Right lobe of liver (tissue), 6 donors: ENCODE measurements at regions not wholly inside any gene's neighbourhood (a gene's known extent, or its start where the extent isn't known, plus 50 kb on each side); places are given as distances from the start of the nearest gene placed in this dataset.

Source experiments
- ATAC-seq, 4 donors: fragments of 200-7000 bp; cut with Tn5 transposase; one replicate each; pipeline ENCODE4 v1.9.1; 2020; ENCODE audit warnings: mild to moderate bottlenecking in 4 of 4, moderate library complexity in 4 of 4
- DNase-seq, 3 donors: peaks; one replicate each; pipeline ENCODE4 v3.0.0-alpha.2; 2020
- H3K27ac ChIP-seq, 3 donors: fragments of 200-600 bp; one replicate each; pipeline ENCODE4 v1.8.0; 2022
- H3K27me3 ChIP-seq, 2 donors: fragments of 200-600 bp; one replicate each; pipeline ENCODE4 v1.8.0; 2022
- H3K36me3 ChIP-seq, 4 donors: fragments of 200-600 bp; sonication (generic) in 1 of 4; one replicate each; pipeline versions ENCODE4 v1.5.1 to v1.8.0; 2017 to 2022; ENCODE audit warnings: control low read depth in 1 of 4
- H3K4me1 ChIP-seq, 4 donors: fragments of 200-600 bp; sonication (generic) in 1 of 4; one replicate each; pipeline versions ENCODE4 v1.5.1 to v1.8.0; 2017 to 2022; ENCODE audit warnings: control low read depth in 1 of 4
- H3K4me3 ChIP-seq, 3 donors: fragments of 200-600 bp; one replicate each; pipeline ENCODE4 v1.8.0; 2022
- H3K9me3 ChIP-seq, 4 donors: fragments of 200-600 bp; sonication (generic) in 1 of 4; one replicate each; pipeline versions ENCODE4 v1.5.1 to v1.8.0; 2017 to 2022; ENCODE audit warnings: control low read depth in 1 of 4
- POLR2A ChIP-seq: fragments of 450-650 bp; IDR thresholded peaks from one replicate; pipeline ENCODE4 v1.6.1; 2017; ENCODE audit warnings: antibody characterized with exemption, mild to moderate bottlenecking
- WGBS: methylation state at CpG from one replicate; pipeline ENCODE4 v1.1.6; 2018; ENCODE audit warnings: low coverage, low lambda C conversion rate; ENCODE audit not compliant: insufficient coverage; ENCODE audit errors: missing lambda C conversion rate; 5-methylcytosine and 5-hydroxymethylcytosine counted together
- intact Hi-C, 2 donors: fragments of 100-400 bp; cut with DNase I; formaldehyde crosslinking; loops; one replicate each; pipeline versions ENCODE4 v1.11.2 to v1.14.1; 2022
- TF ChIP-seq, protein P1 (sequence below), 4 donors: fragments of 200-600 bp in 3 of 4; fragments of 450-650 bp in 1 of 4; IDR thresholded peaks; one replicate each; pipeline versions ENCODE4 v1.5.1 to v1.8.0; 2016 to 2022; ENCODE audit warnings: antibody characterized with exemption in 4 of 4, mild to moderate bottlenecking in 2 of 4
- donor health status: DM: no; HTN: yes; CAD: no.
- donor health status: DM: no; HTN: no; CAD: no.
- donor health status: DM: no; HTN: no; CAD: no.
- donor health status: DM: no; HTN: yes; CAD: no.
- donor health status: DM: no; HTN: yes; CAD: no.

DNA sequence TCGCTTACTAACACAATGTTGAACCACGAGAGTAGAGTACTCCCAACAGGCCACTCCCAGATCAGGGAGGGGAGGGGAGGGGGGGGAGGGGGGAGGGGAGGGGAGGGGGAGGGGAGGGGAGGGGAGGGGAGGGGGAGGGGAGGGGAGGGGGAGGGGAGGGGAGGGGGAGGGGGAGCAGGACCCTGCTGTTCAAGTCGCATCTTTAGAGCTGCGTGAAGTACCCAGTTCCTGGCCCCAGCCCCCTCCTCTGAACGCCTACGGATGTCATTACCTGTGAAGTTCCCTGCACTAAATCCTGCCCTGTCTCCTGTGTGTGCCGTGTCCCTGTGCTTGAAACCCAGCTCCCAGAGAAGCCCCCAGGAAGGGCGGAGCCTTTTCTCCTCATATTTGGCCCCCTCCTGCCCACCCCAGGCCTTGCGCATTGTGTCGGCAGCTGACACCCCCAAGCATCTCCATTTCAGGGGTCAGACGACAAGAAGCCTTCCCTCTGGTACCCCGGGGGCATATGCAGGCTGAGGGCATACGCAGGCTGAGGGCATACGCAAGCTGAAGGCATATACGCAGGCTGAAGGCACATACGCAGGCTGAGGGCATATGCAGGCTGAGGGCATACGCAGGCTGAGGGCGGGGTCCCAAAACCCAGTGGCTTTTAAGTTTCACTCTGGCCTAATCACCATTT, 330.2 kb downstream of the C16orf95 start:
- ATAC-seq: no peak
- 79% methylated on average over 4 of the region's 18 CpGs for WGBS
- DNase-seq: no peak

DNA sequence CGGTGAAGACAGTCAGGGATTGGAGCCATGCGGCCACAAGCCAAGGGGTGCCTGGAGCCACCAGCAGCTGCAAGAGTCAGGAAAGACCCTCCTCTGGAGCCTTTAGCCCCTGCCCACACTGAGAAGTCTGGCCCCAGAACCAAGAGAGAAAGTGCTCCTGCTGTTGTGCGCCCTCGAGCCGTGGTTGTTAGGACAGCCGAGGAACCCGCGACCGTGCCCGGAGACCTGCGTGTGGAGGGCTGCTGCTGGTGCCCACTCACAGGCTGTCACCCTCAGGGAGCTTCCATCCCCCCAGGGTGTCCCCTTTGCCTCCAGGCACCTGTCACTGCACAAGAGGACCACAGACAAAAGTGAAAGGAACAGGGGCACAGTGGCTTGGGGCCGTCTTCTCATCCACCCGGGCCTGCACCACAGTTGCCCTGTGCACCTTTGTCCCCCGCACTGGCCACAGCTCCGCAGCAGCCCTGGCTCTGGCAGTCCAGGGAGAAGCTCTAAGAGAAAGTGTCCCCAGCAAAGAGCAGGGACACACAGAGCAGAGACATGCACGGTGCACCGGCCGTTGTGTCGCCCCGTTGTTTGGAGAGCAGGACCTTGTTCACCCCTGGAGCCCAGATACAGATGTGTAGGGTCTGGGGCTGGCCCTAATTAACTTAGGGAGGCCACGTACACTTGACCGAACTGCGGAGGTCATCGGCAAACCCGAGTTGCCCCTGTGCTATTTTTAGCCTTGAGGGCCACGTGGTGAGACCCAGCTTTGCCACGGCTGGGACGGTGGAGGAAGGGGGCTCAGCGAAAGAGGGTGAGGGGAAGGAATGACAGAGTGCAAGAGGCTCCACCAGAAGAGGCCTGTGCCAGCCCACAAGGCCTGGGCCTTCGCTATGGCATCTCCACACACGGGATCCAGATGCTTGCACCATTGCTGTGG, 329.2 kb downstream of the C16orf95 start:
- Histone ChIP-seq H3K27ac (no peak overlapping the region), H3K4me1 (no peaks in the 10 kb centered on the region), H3K4me3 (no peak overlapping the region), H3K9me3 (no peaks in the 10 kb centered on the region), H3K36me3 (no peaks in the 10 kb centered on the region), H3K27me3 (no peaks in the 10 kb centered on the region)
- 34% methylated on average over 4 of the region's 31 CpGs for WGBS
- no peak for ATAC-seq
- DNase-seq: no peak
- TF ChIP-seq, protein P1, sequence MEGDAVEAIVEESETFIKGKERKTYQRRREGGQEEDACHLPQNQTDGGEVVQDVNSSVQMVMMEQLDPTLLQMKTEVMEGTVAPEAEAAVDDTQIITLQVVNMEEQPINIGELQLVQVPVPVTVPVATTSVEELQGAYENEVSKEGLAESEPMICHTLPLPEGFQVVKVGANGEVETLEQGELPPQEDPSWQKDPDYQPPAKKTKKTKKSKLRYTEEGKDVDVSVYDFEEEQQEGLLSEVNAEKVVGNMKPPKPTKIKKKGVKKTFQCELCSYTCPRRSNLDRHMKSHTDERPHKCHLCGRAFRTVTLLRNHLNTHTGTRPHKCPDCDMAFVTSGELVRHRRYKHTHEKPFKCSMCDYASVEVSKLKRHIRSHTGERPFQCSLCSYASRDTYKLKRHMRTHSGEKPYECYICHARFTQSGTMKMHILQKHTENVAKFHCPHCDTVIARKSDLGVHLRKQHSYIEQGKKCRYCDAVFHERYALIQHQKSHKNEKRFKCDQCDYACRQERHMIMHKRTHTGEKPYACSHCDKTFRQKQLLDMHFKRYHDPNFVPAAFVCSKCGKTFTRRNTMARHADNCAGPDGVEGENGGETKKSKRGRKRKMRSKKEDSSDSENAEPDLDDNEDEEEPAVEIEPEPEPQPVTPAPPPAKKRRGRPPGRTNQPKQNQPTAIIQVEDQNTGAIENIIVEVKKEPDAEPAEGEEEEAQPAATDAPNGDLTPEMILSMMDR (IDR thresholded peaks at IDR 0.05): no peak
- TF ChIP-seq POLR2A: no peak
- intact Hi-C loops: no loop called here

More for the DNA sequence above, 330.2 kb downstream of the C16orf95 start:
- H3K36me3 ChIP-seq: no peaks in the 10 kb centered on the region
- no peak overlapping the region for H3K27ac ChIP-seq
- H3K9me3 ChIP-seq: no peaks in the 10 kb centered on the region
- H3K4me3 ChIP-seq: no peak overlapping the region
- intact Hi-C loops: no loop called here
- TF ChIP-seq POLR2A: no peak
- TF ChIP-seq, protein P1 (IDR thresholded peaks at IDR 0.05): no peak
- no peaks in the 10 kb centered on the region for H3K27me3 ChIP-seq
- no peaks in the 10 kb centered on the region for H3K4me1 ChIP-seq

DNA sequence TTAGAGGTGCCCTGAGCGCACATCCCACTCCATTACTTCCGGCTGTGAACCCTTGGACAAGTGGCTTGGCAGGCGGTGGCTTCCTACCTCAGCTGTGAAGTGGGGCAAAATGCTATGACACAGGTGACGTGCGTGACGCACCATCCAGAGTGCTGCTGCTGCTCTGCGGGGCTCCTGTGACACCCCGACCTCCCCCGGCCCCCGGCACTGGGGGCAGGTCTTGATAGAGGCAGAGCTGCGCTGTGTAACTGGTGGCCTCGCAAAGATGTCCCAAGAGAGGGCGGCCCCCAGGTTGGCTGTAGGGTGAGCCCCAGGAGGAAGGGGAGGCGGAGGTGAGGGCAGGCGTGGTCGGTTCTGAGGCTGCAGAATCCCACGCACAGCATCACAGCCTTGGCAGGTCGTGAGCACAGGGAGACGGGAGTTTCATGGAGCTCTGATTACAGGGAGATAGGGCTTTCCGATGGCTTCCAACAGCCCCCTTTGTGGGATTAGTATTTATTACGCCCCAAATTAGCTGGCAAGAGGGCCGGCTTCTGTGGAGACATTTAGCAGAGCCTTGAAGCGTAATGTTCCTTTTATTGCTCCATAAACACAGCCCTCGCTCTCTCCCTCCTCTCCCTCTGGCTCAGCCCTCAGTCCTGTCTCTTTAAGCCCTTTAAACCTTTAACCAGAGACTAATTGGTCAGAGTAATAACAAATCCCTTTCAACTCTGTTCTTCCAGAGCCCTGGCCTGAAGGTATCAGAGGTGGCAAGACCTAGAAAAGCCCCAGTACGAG, 328.1 kb downstream of the C16orf95 start:
- TF ChIP-seq POLR2A: no peak
- TF ChIP-seq, protein P1 (IDR thresholded peaks at IDR 0.05): no peak
- WGBS: 79% methylated on average over 15 of the region's 25 CpGs
- H3K4me3 ChIP-seq: no peak overlapping the region
- no peaks in the 10 kb centered on the region for H3K36me3 ChIP-seq
- intact Hi-C loops: no loop called here
- ATAC-seq (no peak), DNase-seq (no peak)
- H3K4me1 ChIP-seq: no peaks in the 10 kb centered on the region
- no peaks in the 10 kb centered on the region for H3K27me3 ChIP-seq
- H3K27ac ChIP-seq: no peak overlapping the region
- no peaks in the 10 kb centered on the region for H3K9me3 ChIP-seq

DNA sequence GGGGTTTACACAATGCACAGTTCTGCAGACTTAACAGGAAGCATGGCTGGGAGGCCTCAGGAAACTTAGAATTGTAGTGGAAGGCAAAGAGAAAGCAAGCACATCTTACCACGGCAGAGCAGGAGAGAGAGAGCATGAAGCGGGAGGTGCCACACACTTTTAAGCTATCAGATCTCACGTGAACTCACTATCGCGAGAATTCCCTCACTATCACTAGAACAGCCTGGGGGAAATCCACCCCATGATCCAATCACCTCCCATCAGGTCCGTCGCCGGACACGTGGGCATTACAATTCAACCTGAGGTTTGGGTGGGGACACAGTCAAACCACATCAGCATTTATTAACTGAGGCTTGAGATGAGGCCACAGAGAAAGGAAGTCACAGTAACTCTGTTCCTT, 326.7 kb downstream of the C16orf95 start:
- DNase-seq (no peak), ATAC-seq (no peak)
- H3K4me3 ChIP-seq: no peak overlapping the region
- no peaks in the 10 kb centered on the region for H3K36me3 ChIP-seq
- H3K4me1 ChIP-seq: no peaks in the 10 kb centered on the region
- H3K27ac ChIP-seq: no peak overlapping the region
- TF ChIP-seq, protein P1 (IDR thresholded peaks at IDR 0.05): no peak
- no peak for TF ChIP-seq POLR2A
- H3K27me3 ChIP-seq: no peaks in the 10 kb centered on the region
- intact Hi-C loops: no loop called here
- no peaks in the 10 kb centered on the region for H3K9me3 ChIP-seq
- WGBS: 36% methylated on average over 7 of the region's 9 CpGs
